HEK293 (cell line): ENCODE measurements at regions not wholly inside any gene's neighbourhood (a gene's known extent, or its start where the extent isn't known, plus 50 kb on each side); places are given as distances from the start of the nearest gene placed in this dataset.
"Not testable (repeated sequence)": the region's sequence is repeated elsewhere in the genome, so short reads cannot be mapped to it uniquely, and the experiment has no call there.

Experiments used
- CTCF ChIP-seq: fragments of 450-650 bp; formaldehyde crosslinking; IDR thresholded peaks from 2 replicates; pipeline ENCODE4 v1.5.1; 2016; ENCODE audit warnings: missing biosample characterization, missing genetic modification characterization
- KLF10 ChIP-seq: fragments of 450-650 bp; IDR thresholded peaks from 2 replicates; pipeline ENCODE4 v1.5.1; 2018; ENCODE audit warnings: missing biosample characterization, mild to moderate bottlenecking, missing genetic modification characterization
- PATZ1 ChIP-seq: fragments of 450-650 bp; formaldehyde crosslinking; IDR thresholded peaks from 2 replicates; pipeline ENCODE4 v1.5.1; 2016; ENCODE audit warnings: missing biosample characterization, missing genetic modification characterization
- RBAK ChIP-seq: fragments of 450-650 bp; formaldehyde crosslinking; IDR thresholded peaks from 2 replicates; pipeline ENCODE4 v1.5.1; 2016; ENCODE audit warnings: missing biosample characterization, missing genetic modification characterization
- TCF7L2 ChIP-seq: IDR thresholded peaks from 2 replicates; pipeline ENCODE4 v1.6.1; 2011; ENCODE audit warnings: low read depth, mild to moderate bottlenecking, inconsistent platforms, low read length, moderate library complexity, borderline replicate concordance
- ZFP69B ChIP-seq: fragments of 450-650 bp; formaldehyde crosslinking; IDR thresholded peaks from 2 replicates; pipeline ENCODE4 v1.5.1; 2016; ENCODE audit warnings: missing biosample characterization, missing genetic modification characterization
- ZIC2 ChIP-seq: fragments of 450-650 bp; formaldehyde crosslinking; IDR thresholded peaks from 2 replicates; pipeline ENCODE4 v1.5.1; 2016; ENCODE audit warnings: missing biosample characterization, missing genetic modification characterization
- ZNF133 ChIP-seq: fragments of 450-650 bp; formaldehyde crosslinking; IDR thresholded peaks from 2 replicates; pipeline ENCODE4 v1.5.1; 2016; ENCODE audit warnings: missing biosample characterization, missing genetic modification characterization
- ZNF280D ChIP-seq: fragments of 450-650 bp; formaldehyde crosslinking; IDR thresholded peaks from 2 replicates; pipeline ENCODE4 v1.5.1; 2016; ENCODE audit warnings: missing biosample characterization, missing genetic modification characterization
- ZNF639 ChIP-seq: fragments of 450-650 bp; formaldehyde crosslinking; IDR thresholded peaks from 2 replicates; pipeline ENCODE4 v1.5.1; 2016; ENCODE audit warnings: missing biosample characterization, missing genetic modification characterization
- ZSCAN5A ChIP-seq: fragments of 450-650 bp; formaldehyde crosslinking; IDR thresholded peaks from 2 replicates; pipeline ENCODE4 v1.5.1; 2016; ENCODE audit warnings: missing biosample characterization, missing genetic modification characterization

- not testable (repeated sequence) for TF ChIP-seq CTCF (tag by site-specific recombination); ZIC2 (tag by site-specific recombination); ZSCAN5A; ZNF639; ZFP69B (tag by site-specific recombination); TCF7L2; RBAK (tag by site-specific recombination); PATZ1 (tag by site-specific recombination); ZNF133 (tag by site-specific recombination); ZNF280D (tag by site-specific recombination); KLF10 (tag by site-specific recombination)
Measured at GRCh38 chr2:131823058-131823457, 295.4 kb downstream of the CCDC74A start.
